ENCODE measurements at regions not wholly inside any gene's neighbourhood (a gene's known extent, or its start where the extent isn't known, plus 50 kb on each side); places are given as distances from the start of the nearest gene placed in this dataset.

- DNase-seq (ENCODE audit: low read depth in 1 of 2, low spot score in 1 of 2), result no peak
These were observed 181.8 kb upstream of the PITRM1 start for GRCh38 chr10:3354174-3354900.

DNA sequence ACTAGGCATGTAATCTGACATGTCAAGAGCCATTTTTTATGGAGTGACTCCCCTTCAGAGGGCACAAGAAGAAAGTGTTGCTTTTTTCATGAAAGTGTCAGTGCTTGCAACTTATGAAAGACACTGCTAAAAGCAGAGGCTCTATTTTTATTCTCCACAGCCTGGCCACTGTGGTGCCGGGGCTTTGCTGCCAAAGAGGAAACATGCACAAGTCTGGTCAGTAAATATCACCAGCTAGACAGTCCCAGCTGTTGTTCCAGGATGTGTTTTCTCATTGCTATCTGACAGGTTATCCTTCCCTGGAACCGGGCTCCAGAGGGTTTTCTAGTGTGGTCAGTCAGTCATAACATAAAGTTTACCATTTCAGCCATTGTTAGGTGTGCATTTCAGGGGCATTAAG, 180.7 kb upstream of the PITRM1 start:
- no peak for DNase-seq (ENCODE audit: low read depth in 1 of 2, low spot score in 1 of 2)

DNA sequence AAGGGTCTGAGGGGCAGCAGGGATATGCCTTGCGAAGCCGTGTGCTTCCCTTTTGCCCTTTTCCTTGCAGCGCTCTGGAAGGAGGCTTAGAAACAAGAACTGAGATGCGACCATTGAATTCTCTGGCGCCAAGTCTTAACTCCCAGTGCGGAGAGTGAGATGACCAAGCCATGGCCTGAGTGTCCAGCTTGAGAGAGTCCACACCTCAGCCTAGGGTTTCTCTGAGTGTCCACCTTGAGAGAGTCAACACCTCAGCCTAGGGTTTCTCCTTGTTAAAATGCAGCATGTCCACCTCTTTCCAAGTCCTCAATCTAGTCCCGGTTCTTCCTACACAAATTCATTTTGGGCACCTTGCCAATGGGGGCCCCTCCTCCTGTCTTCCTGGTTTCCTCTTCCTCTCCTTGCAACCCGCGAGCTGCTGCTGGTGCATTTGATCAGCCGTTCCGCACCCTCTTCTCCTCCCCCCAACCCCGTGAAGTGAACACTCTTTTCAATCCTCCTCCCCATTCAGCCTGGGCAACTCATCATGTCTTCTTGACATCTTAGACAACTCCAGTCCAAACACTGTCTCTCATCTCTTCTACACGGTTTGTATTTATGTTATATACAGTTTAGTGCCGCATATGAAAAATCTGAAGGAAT, 178.2 kb upstream of the PITRM1 start:
- no peak for DNase-seq (ENCODE audit: low read depth in 1 of 2, low spot score in 1 of 2)

GRCh38 chr10:3350205-3350604, 177.6 kb upstream of the PITRM1 start:
- no peak for DNase-seq (ENCODE audit: low read depth in 1 of 2, low spot score in 1 of 2)

DNA sequence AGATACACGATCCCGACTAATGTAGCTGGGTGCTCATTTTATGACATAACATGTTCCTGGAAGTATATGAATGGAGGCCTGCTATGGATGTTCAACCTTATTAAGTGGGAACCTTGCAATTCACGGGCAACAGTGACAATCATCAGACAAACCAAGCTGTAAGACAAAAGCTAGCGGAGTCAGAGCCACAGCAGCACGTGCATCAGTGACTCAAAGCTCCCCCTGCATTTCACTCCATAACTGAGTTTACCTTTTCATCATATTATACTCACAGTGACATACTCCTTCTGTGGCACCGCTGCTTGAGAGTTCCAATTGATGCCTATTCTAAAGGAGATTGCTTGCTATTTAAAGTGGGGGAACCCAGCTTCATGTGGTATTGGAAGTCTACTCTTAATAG, 176.0 kb upstream of the PITRM1 start:
- DNase-seq (ENCODE audit: low read depth in 1 of 2, low spot score in 1 of 2), result no peak

DNA sequence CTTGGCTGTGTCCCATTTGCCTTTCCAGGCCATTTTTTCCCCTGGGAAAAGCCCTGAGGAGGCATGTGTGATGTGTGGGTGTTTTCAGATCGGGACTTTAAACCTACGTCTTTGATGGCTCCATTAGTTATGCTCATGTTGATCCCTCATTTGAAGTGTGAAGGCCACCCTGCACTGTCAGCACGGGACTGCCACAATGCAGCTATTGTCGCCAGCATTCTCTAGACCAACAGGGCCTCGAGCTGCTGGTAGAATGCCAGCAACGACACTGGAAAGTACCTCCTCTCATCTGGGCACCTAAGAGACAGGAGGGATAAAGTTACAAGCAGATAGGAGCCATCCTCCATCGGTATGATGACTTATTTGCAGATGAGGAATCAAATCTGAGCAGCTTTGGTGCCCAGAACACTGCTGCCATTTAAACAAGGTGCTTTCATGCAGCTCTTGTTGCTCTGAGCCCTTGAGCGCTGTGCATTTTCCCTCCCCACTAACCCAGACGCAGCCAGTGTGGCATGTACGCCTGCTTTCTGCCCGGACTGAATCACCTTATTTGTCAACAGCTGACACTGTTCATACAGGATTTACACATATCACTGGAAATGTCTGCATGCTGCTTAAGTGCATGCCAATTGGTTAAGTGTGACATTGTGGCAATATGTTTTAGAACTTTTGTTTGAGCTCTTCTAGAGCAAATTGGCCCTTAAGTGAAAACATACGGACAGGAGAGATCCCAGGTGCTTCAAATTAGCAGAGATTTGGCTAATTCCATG, 175.0 kb upstream of the PITRM1 start:
- DNase-seq (ENCODE audit: low read depth in 1 of 2, low spot score in 1 of 2), result no peak

DNA sequence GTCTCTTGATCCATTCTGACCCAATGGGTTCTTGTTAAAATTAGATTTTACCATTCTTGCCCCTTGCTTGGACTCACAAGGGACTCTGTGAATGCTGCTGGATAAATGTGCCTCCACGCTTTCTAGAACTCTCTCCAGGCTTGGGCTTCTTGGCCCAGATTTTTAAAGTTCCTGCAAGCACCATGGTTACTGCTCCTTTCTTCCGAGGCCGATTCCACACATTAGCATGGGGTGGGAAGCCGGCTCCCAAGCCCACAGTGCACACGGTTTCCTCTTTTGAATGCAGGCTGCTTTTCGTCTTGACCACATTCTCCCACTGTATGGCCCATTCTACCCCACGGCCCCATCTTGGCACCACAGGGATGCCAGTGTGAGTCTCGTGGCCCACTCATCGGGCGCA, 174.3 kb upstream of the PITRM1 start:
- no peak for DNase-seq (ENCODE audit: low read depth in 1 of 2, low spot score in 1 of 2)

DNA sequence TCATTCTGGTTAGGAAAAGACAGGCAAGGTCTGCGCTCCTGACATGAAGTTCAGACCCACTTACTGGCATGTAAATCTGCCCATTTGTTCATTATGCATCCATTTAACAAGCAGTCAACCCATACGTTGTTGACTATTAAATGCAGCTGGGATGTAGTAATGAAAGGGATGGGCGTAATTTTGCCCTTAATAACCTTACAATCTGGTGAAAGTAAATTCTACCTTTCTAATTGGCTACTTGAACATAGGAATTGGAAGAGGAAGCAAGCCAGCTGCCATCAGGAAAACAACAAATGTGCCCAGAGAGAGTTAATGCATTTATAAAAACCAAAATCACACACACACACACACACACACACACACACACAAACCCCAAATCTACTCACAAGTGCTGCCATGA, 170.2 kb upstream of the PITRM1 start:
- DNase-seq (ENCODE audit: low read depth in 1 of 2, low spot score in 1 of 2), result no peak

- DNase-seq (ENCODE audit: low read depth in 1 of 2, low spot score in 1 of 2), result no peak
These were observed 167.6 kb upstream of the PITRM1 start for GRCh38 chr10:3340127-3340730.

- DNase-seq (ENCODE audit: low read depth in 1 of 2, low spot score in 1 of 2), result no peak
These were observed 167.0 kb upstream of the PITRM1 start for GRCh38 chr10:3339531-3339950.

DNA sequence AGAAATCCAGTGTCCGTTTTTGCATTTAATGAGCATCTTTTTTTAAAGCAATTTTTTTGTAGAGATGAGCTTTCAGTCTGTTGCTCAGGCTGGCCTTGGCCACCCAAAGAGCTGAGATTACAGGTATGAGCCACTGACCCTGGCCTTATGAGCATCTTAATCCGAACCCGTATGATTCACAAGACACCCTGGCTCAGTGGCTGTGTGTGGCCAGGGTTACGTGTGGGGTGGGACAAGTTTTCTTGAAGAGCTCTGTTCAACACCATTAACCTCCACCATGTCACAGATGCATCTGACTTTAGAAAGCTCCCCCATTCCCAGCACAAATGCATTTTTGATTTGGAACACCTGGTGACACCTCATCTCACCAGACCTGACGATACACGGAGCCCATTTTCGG, 166.5 kb upstream of the PITRM1 start:
- DNase-seq (ENCODE audit: low read depth in 1 of 2, low spot score in 1 of 2), result no peak

- DNase-seq (ENCODE audit: low read depth in 1 of 2, low spot score in 1 of 2), result no peak
These were observed 165.2 kb upstream of the PITRM1 start for GRCh38 chr10:3337741-3338140.

DNA sequence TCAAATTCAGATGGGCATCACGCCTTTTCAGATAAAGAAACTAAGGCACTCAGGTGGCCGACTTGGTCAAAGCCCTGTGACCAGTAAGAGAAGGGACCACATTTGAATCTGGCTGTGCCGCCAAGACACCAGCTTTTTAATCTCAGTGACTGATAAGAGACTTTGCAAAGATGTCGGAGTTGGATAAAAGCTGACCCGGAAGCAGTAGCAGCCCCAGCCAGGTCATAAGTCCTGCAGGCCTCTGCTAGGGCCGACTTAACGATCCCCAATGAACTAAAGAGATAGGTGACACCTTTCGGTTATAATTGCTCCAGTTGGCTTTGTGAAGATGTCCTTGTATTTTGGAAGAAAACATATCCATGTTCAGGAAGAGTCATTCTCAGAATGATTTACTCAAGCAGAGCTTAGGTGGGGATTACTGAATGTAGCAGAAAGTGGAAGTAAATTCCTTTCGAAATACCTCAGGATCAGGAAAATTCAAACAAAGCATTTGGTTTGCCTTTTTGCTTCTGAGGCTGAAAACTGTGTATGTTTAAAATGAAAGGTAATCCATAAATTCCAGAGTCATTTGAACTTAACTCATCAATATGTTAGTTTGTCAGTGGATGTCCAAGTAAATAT, 164.2 kb upstream of the PITRM1 start:
- no peak for DNase-seq (ENCODE audit: low read depth in 1 of 2, low spot score in 1 of 2)

- no peak for DNase-seq (ENCODE audit: low read depth in 1 of 2, low spot score in 1 of 2)
These were observed 160.8 kb upstream of the PITRM1 start for GRCh38 chr10:3333426-3333825.

DNA sequence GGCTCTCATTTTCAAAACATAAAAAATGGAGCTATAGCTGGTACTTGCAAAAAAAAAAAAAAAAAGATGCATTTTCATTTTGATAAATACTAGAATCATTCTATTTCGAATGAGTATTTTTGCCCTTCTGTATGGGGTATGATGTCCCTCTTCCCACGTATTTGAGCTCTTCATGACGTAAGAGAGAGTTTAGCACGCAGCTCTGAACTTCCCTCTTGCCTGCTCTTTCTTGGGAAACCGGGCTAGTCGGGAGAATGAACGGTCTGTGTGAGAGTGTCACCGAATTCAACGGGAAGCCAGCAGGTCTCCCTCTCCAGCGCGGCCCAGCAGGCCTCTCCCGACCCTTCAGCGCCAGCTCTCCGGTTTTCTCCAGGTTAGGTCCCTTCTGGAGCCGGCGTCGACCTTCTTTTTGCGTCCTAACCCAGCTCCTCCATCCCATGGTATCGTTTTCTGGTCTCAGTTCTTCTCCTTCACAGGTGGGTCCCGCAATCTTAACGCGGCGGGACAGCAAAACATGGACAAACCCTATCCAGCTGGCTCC, 159.2 kb upstream of the PITRM1 start:
- DNase-seq (ENCODE audit: low read depth in 1 of 2, low spot score in 1 of 2), result no peak

DNA sequence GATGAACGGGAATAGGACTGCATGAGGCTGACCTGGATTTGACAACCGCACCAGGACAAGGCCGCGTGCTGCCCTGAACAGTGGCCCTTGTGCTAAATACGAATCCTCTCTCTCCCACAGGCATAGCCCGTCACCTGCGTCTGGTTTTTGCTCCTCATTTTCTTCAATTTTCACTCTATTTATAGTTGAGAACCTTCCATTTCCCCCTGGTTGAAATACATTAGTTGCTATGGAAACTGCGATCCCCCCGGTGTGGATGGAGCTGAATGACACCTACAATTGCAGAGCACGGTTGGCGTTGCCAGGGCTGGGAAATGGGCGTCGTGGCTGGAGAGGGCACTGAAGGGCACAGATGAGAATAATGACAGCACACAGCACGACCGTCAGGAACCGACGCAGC, 158.6 kb upstream of the PITRM1 start:
- DNase-seq (ENCODE audit: low read depth in 1 of 2, low spot score in 1 of 2), result no peak

DNA sequence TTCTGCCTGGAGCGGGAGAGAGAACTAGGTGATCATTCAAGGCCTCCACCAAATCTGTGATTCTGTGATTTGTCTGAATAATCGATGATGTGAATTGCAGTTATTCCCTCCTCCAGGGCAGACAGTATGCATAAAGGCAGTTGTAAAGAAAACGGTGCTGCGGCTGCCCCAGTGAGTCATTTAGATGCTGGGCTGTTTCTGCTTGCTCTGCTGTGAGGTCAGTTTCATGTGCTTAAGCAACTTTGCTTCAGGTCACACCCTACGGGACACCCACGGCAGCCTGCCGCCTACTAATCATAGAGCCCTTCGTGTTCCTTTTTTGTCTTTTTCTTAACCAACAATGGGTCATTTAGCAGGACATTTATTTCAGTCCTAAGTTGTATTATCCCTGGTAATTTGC, 158.1 kb upstream of the PITRM1 start:
- no peak for DNase-seq (ENCODE audit: low read depth in 1 of 2, low spot score in 1 of 2)

GRCh38 chr10:3325954-3326750, 153.6 kb upstream of the PITRM1 start:
- no peak for DNase-seq (ENCODE audit: low read depth in 1 of 2, low spot score in 1 of 2)

DNA sequence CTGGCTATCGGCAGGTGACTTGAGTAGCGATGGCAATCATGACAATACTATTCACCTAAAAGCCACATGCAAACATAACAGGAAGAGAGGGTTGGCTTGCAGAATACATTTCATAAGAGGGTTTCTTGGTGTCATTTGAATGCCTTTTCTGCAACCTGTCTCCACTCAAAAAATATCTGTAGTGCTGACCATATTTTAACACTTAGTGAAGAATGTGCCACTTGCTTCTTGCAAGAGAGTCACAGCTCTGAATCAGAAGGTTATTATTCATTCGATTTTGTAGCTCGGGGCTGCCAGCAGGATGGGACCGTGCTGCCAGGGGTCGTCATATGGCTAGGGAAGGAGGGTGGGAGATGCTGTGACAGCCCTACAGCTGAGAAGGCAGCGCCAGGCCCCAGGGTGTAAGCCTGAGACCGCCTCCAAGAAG, 152.0 kb upstream of the PITRM1 start:
- no peak for DNase-seq (ENCODE audit: low read depth in 1 of 2, low spot score in 1 of 2)

GRCh38 chr10:3323865-3324498, 151.4 kb upstream of the PITRM1 start:
- DNase-seq (ENCODE audit: low read depth in 1 of 2, low spot score in 1 of 2), result no peak

Measured in stimulated activated CD4-positive, alpha-beta T cell treated with anti-CD3 and anti-CD28 coated beads, Interleukin-15, amount 100 ng/mL, for 1 hour (primary cell).